Astrocyte of the cerebellum (primary cell): ENCODE measurements at regions not wholly inside any gene's neighbourhood (a gene's known extent, or its start where the extent isn't known, plus 50 kb on each side); places are given as distances from the start of the nearest gene placed in this dataset.

Experiments used
- DNase-seq: peaks from one replicate; pipeline ENCODE4 v3.0.0-alpha.2; 2011; ENCODE audit warnings: low read depth
- H3K4me3 ChIP-seq: 2 replicates; pipeline ENCODE4 v1.5.1; 2011; ENCODE audit warnings: mild to moderate bottlenecking, low read depth, low read length, moderate library complexity
- CTCF ChIP-seq: IDR thresholded peaks from 2 replicates; pipeline ENCODE4 v1.5.1; 2012; ENCODE audit warnings: low read length, low read depth, moderate library complexity, mild to moderate bottlenecking; ENCODE audit errors: missing control alignments
- in situ Hi-C: cut with HindIII; loops from 2 replicates; pipeline ENCODE4 v1.10.0; 2017; ENCODE audit warnings: low sequenced_read_pairs

- DNase-seq: no peak
- in situ Hi-C loops: no loop called here
- H3K4me3 ChIP-seq: no peak overlapping the region
- TF ChIP-seq CTCF: no peak
These were observed 55.0 kb upstream of the EPHA3 start for GRCh38 chr3:89052386-89052785.

GRCh38 chr3:89057398-89057797 is 50.0 kb upstream of the EPHA3 start:
- H3K4me3 ChIP-seq: no peak overlapping the region
- no peak for TF ChIP-seq CTCF
- in situ Hi-C loops: no loop called here
- no peak for DNase-seq
